Sigmoid colon (tissue), 6 donors: ENCODE measurements at regions not wholly inside any gene's neighbourhood (a gene's known extent, or its start where the extent isn't known, plus 50 kb on each side); places are given as distances from the start of the nearest gene placed in this dataset.
"Not testable (repeated sequence)": the region's sequence is repeated elsewhere in the genome, so short reads cannot be mapped to it uniquely, and the experiment has no call there.

ENCODE experiments used
- DNase-seq: peaks from one replicate; pipeline ENCODE4 v3.0.0-alpha.2; 2019
- H3K27ac ChIP-seq, 4 donors: fragments of 200-600 bp; sonication (generic); one replicate each; pipeline ENCODE4 v1.5.1; 2016 to 2019; ENCODE audit warnings: mild to moderate bottlenecking in 1 of 4
- H3K27me3 ChIP-seq, 3 donors: fragments of 200-600 bp; sonication (generic); one replicate each; pipeline ENCODE4 v1.5.1; 2019; ENCODE audit warnings: mild to moderate bottlenecking in 1 of 3
- H3K36me3 ChIP-seq, 4 donors: fragments of 200-600 bp; sonication (generic); one replicate each; pipeline ENCODE4 v1.5.1; 2016 to 2019
- H3K4me1 ChIP-seq, 4 donors: fragments of 200-600 bp; sonication (generic); one replicate each; pipeline ENCODE4 v1.5.1; 2017 to 2019
- H3K4me3 ChIP-seq, 4 donors: fragments of 200-600 bp; sonication (generic); one replicate each; pipeline ENCODE4 v1.5.1; 2017 to 2019; ENCODE audit warnings: mild to moderate bottlenecking in 2 of 4, moderate library complexity in 1 of 4
- H3K9me3 ChIP-seq, 4 donors: fragments of 200-600 bp in 3 of 4; sonication (generic) in 3 of 4; one replicate each; pipeline versions ENCODE4 v1.5.1 to v1.6.1; 2013 to 2019
- CTCF ChIP-seq, 4 experiments: fragments of 450-650 bp in 3 of 4; fragments of 200-600 bp in 1 of 4; IDR thresholded peaks; one replicate each; pipeline ENCODE4 v1.5.1; 2016 to 2019; ENCODE audit warnings: antibody characterized with exemption in 4 of 4, mild to moderate bottlenecking in 3 of 4, moderate library complexity in 2 of 4
- EP300 ChIP-seq, 4 donors: sonication (generic); formaldehyde crosslinking; IDR thresholded peaks; one replicate each; pipeline ENCODE4 v1.6.1; 2017; ENCODE audit warnings: antibody characterized with exemption in 4 of 4
- POLR2A ChIP-seq, 2 donors: fragments of 450-650 bp; IDR thresholded peaks; one replicate each; pipeline ENCODE4 v1.6.1; 2016; ENCODE audit warnings: antibody characterized with exemption in 2 of 2, mild to moderate bottlenecking in 2 of 2, moderate library complexity in 2 of 2
- POLR2AphosphoS5 ChIP-seq, 4 donors: sonication (generic); formaldehyde crosslinking; IDR thresholded peaks; one replicate each; pipeline ENCODE4 v1.6.1; 2017; ENCODE audit warnings: antibody characterized with exemption in 4 of 4
- WGBS, 2 donors: extraction: QIAGEN DNeasy Blood & Tissue Kit; methylation state at CpG; one replicate each; pipeline ENCODE4 v1.1.7; 2013; 5-methylcytosine and 5-hydroxymethylcytosine counted together
- intact Hi-C: fragments of 100-400 bp; cut with DNase I; formaldehyde crosslinking; loops from one replicate; pipeline ENCODE4 v1.15.1; 2023
- donor health status: healthy with polysubstance abuse.
- donor health status: healthy.

- Histone ChIP-seq H3K4me3 (no peak overlapping the region), H3K4me1 (peaks cover 0 to 16% (median 12%) of the 10 kb centered on the region in 4 donors), H3K27ac (no peak overlapping the region), H3K36me3 (no peaks in the 10 kb centered on the region), H3K9me3 (no peaks in the 10 kb centered on the region), H3K27me3 (no peaks in the 10 kb centered on the region)
- intact Hi-C loops, result no loop called here
- TF ChIP-seq POLR2A (IDR thresholded peaks at IDR 0.05), result no peak
- no peak for TF ChIP-seq EP300 (IDR thresholded peaks at IDR 0.05)
- 94% methylated on average over 7 of the region's 7 CpGs for WGBS, 2 donors
- no peak for DNase-seq
Measured at GRCh38 chr9:87383344-87384150, 114.1 kb upstream of the DAPK1 start.

- no peak for TF ChIP-seq POLR2AphosphoS5 (IDR thresholded peaks at IDR 0.05)
- intact Hi-C loops, result no loop called here
- no peaks in the 10 kb centered on the region for H3K36me3 ChIP-seq
- no peaks in the 10 kb centered on the region for H3K9me3 ChIP-seq
- no peak overlapping the region for H3K4me3 ChIP-seq
- no peak for DNase-seq
- H3K27ac ChIP-seq, result no peak overlapping the region
- peaks cover 0 to 9% (median 7%) of the 10 kb centered on the region in 4 donors for H3K4me1 ChIP-seq
- 13 to 30% methylated on average over 2 of the region's 2 CpGs for WGBS, 2 donors
- no peaks in the 10 kb centered on the region for H3K27me3 ChIP-seq
Measured at GRCh38 chr9:87386490-87387025, 111.1 kb upstream of the DAPK1 start.

- 83 to 89% methylated on average over 5 of the region's 5 CpGs for WGBS, 2 donors
- no peak for DNase-seq
- H3K36me3 ChIP-seq, result no peaks in the 10 kb centered on the region
- no peak for TF ChIP-seq CTCF (IDR thresholded peaks at IDR 0.05)
- TF ChIP-seq EP300 (IDR thresholded peaks at IDR 0.05), result no peak
- no peak for TF ChIP-seq POLR2AphosphoS5 (IDR thresholded peaks at IDR 0.05)
- no peak for TF ChIP-seq POLR2A (IDR thresholded peaks at IDR 0.05)
- intact Hi-C loops, result no loop called here
- no peaks in the 10 kb centered on the region for H3K4me1 ChIP-seq
- no peaks in the 10 kb centered on the region for H3K9me3 ChIP-seq
- H3K27me3 ChIP-seq, result no peaks in the 10 kb centered on the region
- H3K27ac ChIP-seq, result no peak overlapping the region
- no peak overlapping the region for H3K4me3 ChIP-seq
Measured at GRCh38 chr9:87387351-87388011, 110.2 kb upstream of the DAPK1 start.

- 93% methylated on average over 8 of the region's 8 CpGs for WGBS, 2 donors
- DNase-seq, H3K27ac ChIP-seq, H3K4me1 ChIP-seq, intact Hi-C loops, H3K36me3 ChIP-seq, H3K4me3 ChIP-seq, H3K9me3 ChIP-seq, H3K27me3 ChIP-seq: not testable (repeated sequence)
Measured at GRCh38 chr9:87388708-87389107, 109.0 kb upstream of the DAPK1 start.

- no peaks in the 10 kb centered on the region for H3K9me3 ChIP-seq
- intact Hi-C loops, result no loop called here
- TF ChIP-seq CTCF (IDR thresholded peaks at IDR 0.05) (no peak), EP300 (IDR thresholded peaks at IDR 0.05) (no peak), POLR2AphosphoS5 (IDR thresholded peaks at IDR 0.05) (no peak), POLR2A (IDR thresholded peaks at IDR 0.05) (no peak)
- H3K27me3 ChIP-seq, result no peaks in the 10 kb centered on the region
- H3K4me3 ChIP-seq, result no peak overlapping the region
- no peak for DNase-seq
- H3K36me3 ChIP-seq, result no peaks in the 10 kb centered on the region
- H3K27ac ChIP-seq, result no peak overlapping the region
- WGBS, 2 donors, result 88 to 92% methylated on average over 3 of the region's 3 CpGs
- H3K4me1 ChIP-seq, result no peaks in the 10 kb centered on the region
Measured at GRCh38 chr9:87389936-87390335, 107.7 kb upstream of the DAPK1 start.

GRCh38 chr9:87390361-87390760 lies 107.3 kb upstream of the DAPK1 start:
- TF ChIP-seq POLR2A (IDR thresholded peaks at IDR 0.05), result no peak
- TF ChIP-seq POLR2AphosphoS5 (IDR thresholded peaks at IDR 0.05), result no peak
- no peak for TF ChIP-seq EP300 (IDR thresholded peaks at IDR 0.05)
- no peak for TF ChIP-seq CTCF (IDR thresholded peaks at IDR 0.05)
- no peaks in the 10 kb centered on the region for H3K36me3 ChIP-seq
- intact Hi-C loops, result no loop called here
- no peaks in the 10 kb centered on the region for H3K27me3 ChIP-seq
- H3K27ac ChIP-seq, result no peak overlapping the region
- DNase-seq, result no peak
- H3K4me1 ChIP-seq, result no peaks in the 10 kb centered on the region
- H3K4me3 ChIP-seq, result no peak overlapping the region
- H3K9me3 ChIP-seq, result no peaks in the 10 kb centered on the region
- WGBS, 2 donors, result 69 to 89% methylated on average over 2 of the region's 2 CpGs
